GM18867 (cell line): ENCODE measurements at regions not wholly inside any gene's neighbourhood (a gene's known extent, or its start where the extent isn't known, plus 50 kb on each side); places are given as distances from the start of the nearest gene placed in this dataset.
"Not testable (repeated sequence)": the region's sequence is repeated elsewhere in the genome, so short reads cannot be mapped to it uniquely, and the experiment has no call there.

ENCODE experiments used
- ATAC-seq: cut with Tn5 transposase; IDR thresholded peaks from one replicate; pipeline ENCODE4 v1.9.1; 2021; ENCODE audit warnings: mild to moderate bottlenecking, moderate library complexity; ENCODE audit not compliant: unreplicated experiment

- ATAC-seq, result no peak
Observed at GRCh38 chr12:19624491-19624890, 185.2 kb downstream of the AEBP2 start.

- not testable (repeated sequence) for ATAC-seq
Observed at GRCh38 chr12:19625551-19625950, 186.3 kb downstream of the AEBP2 start.

GRCh38 chr12:19627719-19628118 is 188.4 kb downstream of the AEBP2 start:
- ATAC-seq, result no peak

GRCh38 chr12:19630536-19630935 is 191.2 kb downstream of the AEBP2 start:
- no peak for ATAC-seq

- ATAC-seq, result no peak
Observed at GRCh38 chr12:19633194-19633593, 193.9 kb downstream of the AEBP2 start.

GRCh38 chr12:19633641-19634040 is 194.3 kb downstream of the AEBP2 start:
- no peak for ATAC-seq

- no peak for ATAC-seq
Observed at GRCh38 chr12:19639781-19640415, 200.6 kb downstream of the AEBP2 start.

- ATAC-seq, result no peak
Observed at GRCh38 chr12:19641235-19642080, 202.2 kb downstream of the AEBP2 start.

GRCh38 chr12:19642345-19642744 is 203.1 kb downstream of the AEBP2 start:
- no peak for ATAC-seq

- no peak for ATAC-seq
Observed at GRCh38 chr12:19643635-19644034, 204.3 kb downstream of the AEBP2 start.

GRCh38 chr12:19644571-19644970 is 205.3 kb downstream of the AEBP2 start:
- ATAC-seq, result no peak

- no peak for ATAC-seq
Observed at GRCh38 chr12:19645823-19646222, 206.5 kb downstream of the AEBP2 start.

- no peak for ATAC-seq
Observed at GRCh38 chr12:19646599-19646998, 207.3 kb downstream of the AEBP2 start.

GRCh38 chr12:19647806-19648556 is 208.7 kb downstream of the AEBP2 start:
- ATAC-seq, result no peak

- no peak for ATAC-seq
Observed at GRCh38 chr12:19648591-19648990, 209.3 kb downstream of the AEBP2 start.

- no peak for ATAC-seq
Observed at GRCh38 chr12:19652386-19652785, 213.1 kb downstream of the AEBP2 start.

GRCh38 chr12:19654650-19655376 is 215.5 kb downstream of the AEBP2 start:
- ATAC-seq, result no peak

GRCh38 chr12:19657118-19657731 is 217.9 kb downstream of the AEBP2 start:
- no peak for ATAC-seq

GRCh38 chr12:19657732-19658130 is 218.4 kb downstream of the AEBP2 start:
- ATAC-seq, result no peak

GRCh38 chr12:19659086-19659485 is 219.8 kb downstream of the AEBP2 start:
- no peak for ATAC-seq

GRCh38 chr12:19659501-19659900 is 220.2 kb downstream of the AEBP2 start:
- no peak for ATAC-seq
